ENCODE measurements at regions not wholly inside any gene's neighbourhood (a gene's known extent, or its start where the extent isn't known, plus 50 kb on each side); places are given as distances from the start of the nearest gene placed in this dataset.

- Mint-ChIP-seq H3K27ac (no peak overlapping the region), H3K27me3 (ENCODE audit: insufficient read depth) (peaks cover 7% of the 10 kb centered on the region), H3K36me3 (ENCODE audit: low read depth) (peaks cover 12% of the 10 kb centered on the region), H3K4me1 (ENCODE audit: low read depth) (peaks cover 11% of the 10 kb centered on the region), H3K9me3 (no peaks in the 10 kb centered on the region), H3K4me3 (no peak overlapping the region)
- no peak for DNase-seq
- no peak for TF ChIP-seq CTCF (IDR thresholded peaks at IDR 0.05)
Measured at GRCh38 chr16:85522308-85522841, 90.7 kb upstream of the GSE1 start.

- Mint-ChIP-seq H3K27me3 (ENCODE audit: insufficient read depth) (peaks cover 6% of the 10 kb centered on the region), H3K9me3 (no peaks in the 10 kb centered on the region), H3K4me1 (ENCODE audit: low read depth) (peaks cover 11% of the 10 kb centered on the region), H3K27ac (no peak overlapping the region), H3K4me3 (no peak overlapping the region), H3K36me3 (ENCODE audit: low read depth) (peaks cover 12% of the 10 kb centered on the region)
- DNase-seq = no peak
- no peak for TF ChIP-seq CTCF (IDR thresholded peaks at IDR 0.05)
Measured at GRCh38 chr16:85522842-85523601, 90.1 kb upstream of the GSE1 start.

- H3K27me3 Mint-ChIP-seq (ENCODE audit: insufficient read depth) = peaks cover 8% of the 10 kb centered on the region
- H3K4me3 Mint-ChIP-seq = no peak overlapping the region
- H3K9me3 Mint-ChIP-seq = no peaks in the 10 kb centered on the region
- H3K4me1 Mint-ChIP-seq (ENCODE audit: low read depth) = peaks cover 11% of the 10 kb centered on the region
- H3K36me3 Mint-ChIP-seq (ENCODE audit: low read depth) = peaks cover 12% of the 10 kb centered on the region
- DNase-seq = no peak
- TF ChIP-seq CTCF (IDR thresholded peaks at IDR 0.05) = no peak
- H3K27ac Mint-ChIP-seq = no peak overlapping the region
Measured at GRCh38 chr16:85523602-85524364, 89.3 kb upstream of the GSE1 start.

GRCh38 chr16:85524365-85524629, 88.8 kb upstream of the GSE1 start:
- Mint-ChIP-seq H3K27ac (no peak overlapping the region), H3K27me3 (ENCODE audit: insufficient read depth) (peaks cover 10% of the 10 kb centered on the region), H3K9me3 (no peaks in the 10 kb centered on the region), H3K4me1 (ENCODE audit: low read depth) (peaks cover 11% of the 10 kb centered on the region), H3K36me3 (ENCODE audit: low read depth) (peaks cover 6% of the 10 kb centered on the region), H3K4me3 (no peak overlapping the region)
- TF ChIP-seq CTCF (IDR thresholded peaks at IDR 0.05) = no peak
- no peak for DNase-seq

- peaks cover 11% of the 10 kb centered on the region for H3K4me1 Mint-ChIP-seq (ENCODE audit: low read depth)
- H3K9me3 Mint-ChIP-seq = no peaks in the 10 kb centered on the region
- TF ChIP-seq CTCF (IDR thresholded peaks at IDR 0.05) = no peak
- H3K4me3 Mint-ChIP-seq = no peak overlapping the region
- H3K36me3 Mint-ChIP-seq (ENCODE audit: low read depth) = peaks cover 1% of the 10 kb centered on the region; the same call in 1 of the 2 replicates
- no peak for DNase-seq
- H3K27ac Mint-ChIP-seq = no peak overlapping the region
- H3K27me3 Mint-ChIP-seq (ENCODE audit: insufficient read depth) = peaks cover 10% of the 10 kb centered on the region
Measured at GRCh38 chr16:85524630-85525419, 88.3 kb upstream of the GSE1 start.
